ENCODE measurements at regions not wholly inside any gene's neighbourhood (a gene's known extent, or its start where the extent isn't known, plus 50 kb on each side); places are given as distances from the start of the nearest gene placed in this dataset.

GRCh38 chr5:120388016-120388781 lies 75.9 kb upstream of the PRR16 start:
- H3K4me2 ChIP-seq = no peak overlapping the region
- ATAC-seq = no peak
- H3K27ac ChIP-seq = no peak overlapping the region
- ChIA-PET POLR2A (no interaction called here), CTCF (no interaction called here)
- no peaks in the 10 kb centered on the region for H3K9me3 ChIP-seq
- 6% methylated on average over 1 of the region's 1 CpG for WGBS (ENCODE audit: missing lambda C conversion rate)
- TF ChIP-seq KDM1A (IDR thresholded peaks at IDR 0.05; ENCODE audit: low read depth) (no peak), CHD2 (IDR thresholded peaks at IDR 0.05; ENCODE audit: low read length, partially characterized antibody) (no peak), NFE2L2 (conservative IDR thresholded peaks at IDR 0.05; ENCODE audit: low read length) (no peak), HES2 (IDR thresholded peaks at IDR 0.05) (no peak), SREBF2 (IDR thresholded peaks at IDR 0.05) (no peak), RFX5 (IDR thresholded peaks at IDR 0.05) (no peak), JUN (IDR thresholded peaks at IDR 0.05) (no peak), MAFK (IDR thresholded peaks at IDR 0.05; ENCODE audit: partially characterized antibody) (no peak), EHMT2 (IDR thresholded peaks at IDR 0.05; ENCODE audit: low read depth) (no peak), REST (IDR thresholded peaks at IDR 0.05) (no peak), HOXA7 (CRISPR knock-in tag; IDR thresholded peaks at IDR 0.05) (no peak)
- no peaks in the 10 kb centered on the region for H3K4me1 ChIP-seq
- no peak overlapping the region for H3K4me3 ChIP-seq
- no peak for DNase-seq (ENCODE audit: low read depth in 1 of 2, low spot score in 1 of 2)
- FAIRE-seq = no peak

GRCh38 chr5:120394259-120394658 lies 69.8 kb upstream of the PRR16 start:
- no peaks in the 10 kb centered on the region for H3K4me1 ChIP-seq
- no peak for DNase-seq (ENCODE audit: low read depth in 1 of 2, low spot score in 1 of 2)
- ChIA-PET CTCF (no interaction called here), POLR2A (no interaction called here)
- no peak overlapping the region for H3K4me3 ChIP-seq
- no peak for TF ChIP-seq EHF (CRISPR knock-in tag; IDR thresholded peaks at IDR 0.05)
- TF ChIP-seq HOXB5 (CRISPR knock-in tag; IDR thresholded peaks at IDR 0.05) = no peak
- TF ChIP-seq POLR2A (IDR thresholded peaks at IDR 0.05; ENCODE audit: low read length) = no peak
- TF ChIP-seq MAZ (IDR thresholded peaks at IDR 0.05; ENCODE audit: borderline replicate concordance, low read depth, low read length) = no peak
- no peak for TF ChIP-seq MYC (IDR thresholded peaks at IDR 0.05; ENCODE audit: borderline replicate concordance, low read length)
- no peak for TF ChIP-seq HEYL (CRISPR knock-in tag; IDR thresholded peaks at IDR 0.05)
- no peak for TF ChIP-seq KDM1A (IDR thresholded peaks at IDR 0.05; ENCODE audit: low read depth)
- no peak for TF ChIP-seq ELK1 (IDR thresholded peaks at IDR 0.05; ENCODE audit: low read depth, low read length)
- TF ChIP-seq RFX5 (IDR thresholded peaks at IDR 0.05) = no peak
- no peak for TF ChIP-seq ESRRA (IDR thresholded peaks at IDR 0.05; ENCODE audit: borderline replicate concordance, low read length)
- no peak for TF ChIP-seq GATA3 (IDR thresholded peaks at IDR 0.05; ENCODE audit: borderline replicate concordance)
- TF ChIP-seq TFCP2L1 (CRISPR knock-in tag; IDR thresholded peaks at IDR 0.05) = no peak
- no peak for TF ChIP-seq RARB (CRISPR knock-in tag; IDR thresholded peaks at IDR 0.05)
- no peak for TF ChIP-seq RNF2 (IDR thresholded peaks at IDR 0.05; ENCODE audit: borderline replicate concordance, low read depth)
- TF ChIP-seq HDAC2 (IDR thresholded peaks at IDR 0.05) = no peak
- no peak for TF ChIP-seq ZFP36 (IDR thresholded peaks at IDR 0.05; ENCODE audit: borderline replicate concordance, partially characterized antibody)
- no peak for TF ChIP-seq HES2 (IDR thresholded peaks at IDR 0.05)
- no peak for FAIRE-seq
- H3K9me3 ChIP-seq = no peaks in the 10 kb centered on the region
- no peak overlapping the region for H3K4me2 ChIP-seq
- ATAC-seq = no peak
- no peak overlapping the region for H3K27ac ChIP-seq

Data from A549 (cell line).